GM19351 (cell line): ENCODE measurements at regions not wholly inside any gene's neighbourhood (a gene's known extent, or its start where the extent isn't known, plus 50 kb on each side); places are given as distances from the start of the nearest gene placed in this dataset.
"Not testable (repeated sequence)": the region's sequence is repeated elsewhere in the genome, so short reads cannot be mapped to it uniquely, and the experiment has no call there.

Experiments used
- ATAC-seq: cut with Tn5 transposase; IDR thresholded peaks from one replicate; pipeline ENCODE4 v1.9.1; 2021; ENCODE audit warnings: mild to moderate bottlenecking, moderate library complexity; ENCODE audit not compliant: unreplicated experiment

- ATAC-seq: no peak
These were observed 56.4 kb downstream of the FOXF2 start for GRCh38 chr6:1445650-1446330.

DNA sequence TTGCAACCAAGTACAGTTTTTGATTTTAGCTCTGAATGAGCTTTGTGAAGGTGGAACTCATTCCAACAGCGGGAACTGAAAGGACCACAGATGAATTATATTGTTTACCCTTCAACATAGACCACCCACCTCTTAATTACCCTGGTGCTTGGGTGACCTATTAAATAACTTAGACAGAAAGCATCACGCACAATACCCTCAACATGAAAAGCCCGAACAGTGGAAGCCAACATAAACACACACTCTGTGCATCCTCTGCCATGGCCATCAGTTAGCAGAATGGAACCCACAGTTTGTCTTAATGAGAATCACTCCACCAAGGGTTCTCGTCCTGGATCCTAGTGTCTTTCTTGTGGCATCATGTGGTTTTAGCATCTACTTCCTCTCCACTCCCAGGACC lies 60.5 kb downstream of the FOXF2 start:
- ATAC-seq: no peak

- ATAC-seq: no peak
These were observed 63.6 kb downstream of the FOXF2 start for GRCh38 chr6:1453024-1453423.

DNA sequence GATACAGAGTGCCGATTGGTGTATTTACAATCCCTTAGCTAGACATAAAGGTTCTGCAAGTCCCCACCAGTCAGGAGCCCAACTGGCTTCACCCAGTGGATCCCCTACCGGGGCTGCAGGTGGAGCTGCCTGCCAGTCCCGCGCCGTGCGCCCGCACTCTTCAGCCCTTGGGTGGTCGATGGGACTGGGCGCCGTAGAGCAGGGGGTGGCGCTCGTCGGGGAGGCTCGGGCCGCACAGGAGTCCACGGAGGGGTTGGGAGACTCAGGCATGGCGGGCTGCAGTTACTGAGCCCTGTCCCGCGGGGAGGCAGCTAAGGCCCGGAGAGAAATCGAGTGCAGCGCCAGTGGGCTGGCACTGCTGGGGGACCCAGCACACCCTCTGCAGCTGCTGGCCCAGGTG lies 67.4 kb downstream of the FOXF2 start:
- ATAC-seq: not testable (repeated sequence)

- no peak for ATAC-seq
These were observed 71.8 kb downstream of the FOXF2 start for GRCh38 chr6:1461207-1461606.

DNA sequence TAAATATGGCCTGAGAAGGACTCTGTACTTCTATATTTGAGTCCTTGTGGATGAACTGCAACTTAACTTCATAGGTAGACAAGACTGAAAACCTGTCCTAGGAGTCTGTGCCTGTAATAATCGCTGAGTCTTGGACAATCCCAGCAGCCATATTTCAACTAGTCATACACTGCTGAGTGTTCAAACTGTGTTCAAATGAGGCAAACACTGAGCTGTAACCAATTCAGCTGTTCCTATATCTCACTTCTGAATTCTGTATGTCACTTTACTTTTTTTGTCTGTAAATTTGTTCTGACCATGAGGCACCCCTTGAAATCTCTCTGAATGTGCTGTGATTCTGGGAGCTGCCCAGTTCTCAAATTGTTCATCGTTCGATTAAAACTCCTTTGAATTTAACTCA lies 72.4 kb downstream of the FOXF2 start:
- ATAC-seq: no peak

- ATAC-seq: no peak
These were observed 73.9 kb downstream of the FOXF2 start for GRCh38 chr6:1463275-1463674.

DNA sequence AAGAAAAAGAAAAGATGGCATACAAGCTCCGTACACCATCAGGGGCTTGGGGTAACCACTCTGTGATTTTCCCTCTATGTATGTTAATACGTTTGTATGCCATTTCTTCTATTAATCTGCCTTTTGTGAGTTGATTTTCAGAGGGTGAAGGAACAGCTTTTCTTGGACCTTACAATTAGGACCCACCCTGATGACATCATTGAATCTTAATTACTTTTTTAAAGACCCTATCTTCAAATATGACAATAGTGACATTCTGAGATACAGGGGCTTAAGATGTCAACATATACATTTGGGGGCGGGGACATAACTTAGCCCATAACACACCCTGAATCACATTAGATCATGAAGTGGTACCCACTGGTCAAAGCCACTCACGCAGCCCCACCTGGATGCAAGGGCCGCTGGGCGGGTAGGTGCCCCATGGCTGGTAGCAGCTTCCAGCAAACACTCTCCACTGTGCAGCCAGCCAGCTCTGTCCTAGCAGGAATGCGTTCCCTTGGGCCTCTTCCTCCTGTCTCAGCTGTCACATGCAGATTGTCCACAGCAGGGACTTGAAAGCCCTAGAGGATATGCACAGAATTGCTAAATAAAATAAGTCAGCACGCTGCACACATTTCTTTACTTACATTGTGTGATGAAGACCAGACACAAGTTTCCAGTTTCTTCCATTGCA lies 74.5 kb downstream of the FOXF2 start:
- ATAC-seq: no peak

DNA sequence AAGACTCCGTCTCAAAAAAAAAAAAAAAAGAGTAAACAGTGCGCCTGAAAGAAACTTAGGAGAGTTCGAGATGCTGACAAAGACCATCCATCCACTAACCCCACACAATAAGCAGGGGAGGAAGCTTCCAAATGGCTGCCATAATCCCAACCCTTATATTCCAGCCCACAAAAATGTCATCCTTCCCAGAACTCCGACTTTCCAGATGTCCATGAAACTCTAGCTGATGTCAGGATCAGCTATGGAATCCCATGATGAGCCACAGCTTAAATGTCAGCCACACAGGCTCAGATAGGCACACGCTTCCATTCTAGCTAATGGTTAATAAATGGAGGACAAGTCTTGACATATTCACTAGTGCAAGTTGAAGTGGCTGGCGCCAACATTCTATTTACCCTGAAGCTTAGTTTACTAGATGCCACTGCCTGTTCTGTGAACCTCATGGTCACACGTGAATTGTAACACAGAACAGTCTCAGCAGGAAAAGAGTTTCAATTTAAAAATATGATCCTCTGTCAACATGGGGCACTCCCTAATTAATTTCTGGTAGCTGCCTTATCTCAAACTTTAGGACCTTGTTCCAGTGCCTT lies 75.5 kb downstream of the FOXF2 start:
- ATAC-seq: no peak

DNA sequence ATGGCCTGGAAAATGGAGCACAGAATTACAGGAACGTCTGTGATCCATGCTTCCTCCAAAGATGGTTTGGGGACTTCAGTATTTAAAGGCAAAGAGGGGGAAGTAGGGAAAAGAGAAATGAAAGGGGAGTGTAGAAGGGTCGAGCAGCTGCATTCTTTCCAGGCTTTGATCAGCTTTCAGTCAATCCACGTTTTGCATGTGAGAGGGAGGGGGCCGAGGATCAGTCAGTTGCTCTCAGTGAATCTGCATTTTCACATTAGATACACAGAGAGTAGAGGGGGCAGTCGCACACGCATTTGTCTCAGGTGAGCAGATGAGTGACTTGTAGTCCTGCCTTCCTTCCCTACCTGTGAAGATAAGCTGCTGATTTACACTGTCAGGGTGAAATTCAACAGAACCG lies 78.8 kb downstream of the FOXF2 start:
- no peak for ATAC-seq

GRCh38 chr6:1470040-1470439 lies 80.7 kb downstream of the FOXF2 start:
- ATAC-seq: peak; percentile 76

- no peak for ATAC-seq
These were observed 83.3 kb downstream of the FOXF2 start for GRCh38 chr6:1472643-1473042.

DNA sequence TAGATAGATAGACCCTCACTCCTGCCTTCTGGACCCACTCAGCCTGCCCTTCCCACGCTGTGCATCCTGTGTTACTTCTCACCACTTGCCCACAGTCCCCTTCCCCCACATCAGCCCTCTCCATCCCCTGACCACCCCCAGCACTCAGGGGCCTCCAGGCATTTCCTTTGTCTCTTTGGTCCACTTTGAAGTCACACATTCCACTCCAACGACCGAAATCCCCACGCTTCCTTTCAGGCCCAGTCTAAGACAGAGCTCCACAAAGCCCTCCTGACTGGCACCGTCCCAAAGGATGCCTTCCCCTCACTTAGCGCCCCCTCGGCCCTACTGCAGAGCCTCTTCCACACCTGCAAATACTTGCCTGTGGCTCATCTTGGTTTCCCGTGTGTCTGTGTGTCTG lies 83.8 kb downstream of the FOXF2 start:
- no peak for ATAC-seq

DNA sequence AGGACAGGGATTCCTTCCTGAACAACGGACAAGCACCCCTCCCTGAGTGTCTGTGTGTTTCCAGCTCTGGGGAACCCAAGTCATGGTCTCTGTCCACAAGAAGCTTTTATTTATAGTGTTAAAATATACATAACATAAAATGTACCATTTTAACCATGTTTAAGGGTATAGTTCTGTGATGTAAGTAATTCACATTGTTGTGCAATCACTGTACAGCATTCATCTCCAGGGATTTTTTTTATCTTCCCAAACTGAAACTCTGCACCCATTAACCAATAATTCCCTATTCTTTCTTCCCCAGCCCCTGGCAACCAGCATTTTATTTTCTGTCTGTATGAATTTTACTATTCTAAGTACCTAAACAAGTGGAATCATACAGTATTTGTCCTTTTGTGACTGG lies 84.2 kb downstream of the FOXF2 start:
- no peak for ATAC-seq

DNA sequence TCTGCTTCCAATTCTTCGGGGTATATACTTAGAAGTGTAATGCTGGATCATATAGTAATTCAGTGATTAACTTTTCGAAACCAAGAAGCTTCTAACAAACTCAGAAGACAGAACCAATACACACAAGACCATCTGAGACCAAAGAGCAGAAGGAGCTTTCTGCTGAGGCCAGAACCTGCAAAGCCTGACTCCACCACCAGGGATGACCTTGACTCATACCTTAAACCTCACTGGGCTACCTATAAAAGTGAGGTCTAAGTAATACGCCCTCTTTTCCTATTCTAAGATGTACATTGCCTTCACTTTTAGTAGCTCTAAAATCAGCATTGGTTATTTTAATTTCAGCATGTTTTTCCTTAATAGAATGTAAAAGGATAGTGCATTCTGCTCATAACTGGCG lies 84.8 kb downstream of the FOXF2 start:
- ATAC-seq: no peak

GRCh38 chr6:1475174-1475573 lies 85.8 kb downstream of the FOXF2 start:
- ATAC-seq: no peak

DNA sequence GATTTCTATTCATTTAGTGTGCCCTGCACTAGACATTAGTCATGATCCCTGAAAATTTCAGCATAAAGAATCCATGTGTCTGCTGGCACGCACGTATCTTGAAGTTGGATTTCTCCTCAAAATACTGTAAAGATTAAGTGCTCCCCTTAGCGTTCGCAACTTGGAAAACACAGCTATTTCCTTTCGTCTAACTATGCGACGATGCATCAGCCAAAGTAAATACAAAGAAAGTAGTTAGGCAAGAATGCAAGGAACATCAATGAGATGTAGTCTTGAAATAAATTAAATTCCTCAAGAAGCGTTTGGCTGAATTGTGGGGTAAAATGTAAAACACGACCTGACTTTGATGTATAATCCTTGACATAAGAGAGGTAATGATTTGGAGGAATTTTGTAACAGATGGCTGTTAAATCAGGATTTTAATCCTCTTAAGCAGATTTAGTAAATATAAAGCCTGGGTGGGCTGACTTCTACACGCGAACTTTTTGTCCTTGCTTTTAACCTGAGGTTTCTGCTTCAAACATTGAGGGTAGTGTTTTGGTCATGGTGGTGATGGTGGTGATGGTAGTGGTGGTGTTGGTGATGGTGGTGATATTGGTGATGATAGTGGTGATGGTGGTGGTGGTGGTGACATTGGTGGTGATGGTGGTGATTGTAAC lies 88.2 kb downstream of the FOXF2 start:
- ATAC-seq: no peak

GRCh38 chr6:1478163-1478826 lies 88.9 kb downstream of the FOXF2 start:
- not testable (repeated sequence) for ATAC-seq

GRCh38 chr6:1479095-1479494 lies 89.7 kb downstream of the FOXF2 start:
- no peak for ATAC-seq

- ATAC-seq: no peak
These were observed 90.3 kb downstream of the FOXF2 start for GRCh38 chr6:1479601-1480221.

DNA sequence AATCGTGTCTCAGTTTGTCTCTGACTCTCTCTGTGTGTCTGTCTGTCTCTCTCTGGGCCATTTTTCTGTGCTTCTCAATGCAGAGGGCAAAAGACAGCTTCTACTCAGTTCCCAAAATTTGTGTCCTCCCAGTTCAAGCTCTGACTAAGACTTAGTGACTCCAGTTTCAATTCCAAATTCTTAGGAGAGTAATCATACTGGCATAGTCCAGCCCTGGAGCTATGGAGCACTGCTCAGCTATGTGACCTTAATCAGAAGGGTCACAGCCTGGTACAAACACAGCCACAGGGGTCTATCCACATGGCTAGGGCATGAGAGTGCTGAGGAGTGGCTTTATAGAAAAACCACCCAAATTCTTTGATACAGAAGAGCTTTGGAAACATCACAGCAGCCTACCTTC lies 91.9 kb downstream of the FOXF2 start:
- ATAC-seq: no peak
